IPS-18c (cell line): ENCODE measurements at regions not wholly inside any gene's neighbourhood (a gene's known extent, or its start where the extent isn't known, plus 50 kb on each side); places are given as distances from the start of the nearest gene placed in this dataset.
"Not testable (repeated sequence)": the region's sequence is repeated elsewhere in the genome, so short reads cannot be mapped to it uniquely, and the experiment has no call there.

ENCODE experiments used
- H3K4me3 ChIP-seq: 2 replicates; pipeline ENCODE4 v1.7.0; 2013; ENCODE audit warnings: low read depth, mild to moderate bottlenecking, low read length, moderate library complexity; ENCODE audit not compliant: insufficient read depth
- H3K9me3 ChIP-seq: one replicate; pipeline ENCODE4 v1.6.1; 2013; ENCODE audit warnings: mild to moderate bottlenecking, low read length, moderate library complexity; ENCODE audit not compliant: control insufficient read depth, insufficient read depth

DNA sequence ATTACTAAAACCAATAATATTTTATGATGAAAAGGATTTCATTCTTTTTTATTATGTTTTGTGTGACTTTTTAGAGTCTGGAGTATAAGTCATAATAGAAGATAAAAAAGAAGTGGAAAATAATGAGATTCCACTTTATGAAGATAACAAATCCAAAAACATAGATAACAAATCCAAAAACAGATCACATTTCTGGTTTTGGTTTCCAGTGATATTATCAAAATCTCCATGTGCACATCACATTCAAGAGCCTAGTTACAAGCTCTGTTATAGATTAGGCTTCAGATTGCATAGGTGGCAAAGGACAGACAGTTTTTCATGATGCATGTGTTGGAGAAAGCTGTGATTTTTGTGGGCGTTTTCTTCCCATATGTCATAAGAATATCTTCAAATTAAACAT is 648.2 kb downstream of the STK39 start:
- H3K9me3 ChIP-seq, result no peaks in the 10 kb centered on the region
- H3K4me3 ChIP-seq, result no peak overlapping the region

GRCh38 chr2:167595839-167596471 is 651.4 kb downstream of the STK39 start:
- Histone ChIP-seq H3K4me3 (no peak overlapping the region), H3K9me3 (no peaks in the 10 kb centered on the region)

- no peak overlapping the region for H3K4me3 ChIP-seq
Measured at GRCh38 chr2:167595021-167595420, 652.4 kb downstream of the STK39 start.

DNA sequence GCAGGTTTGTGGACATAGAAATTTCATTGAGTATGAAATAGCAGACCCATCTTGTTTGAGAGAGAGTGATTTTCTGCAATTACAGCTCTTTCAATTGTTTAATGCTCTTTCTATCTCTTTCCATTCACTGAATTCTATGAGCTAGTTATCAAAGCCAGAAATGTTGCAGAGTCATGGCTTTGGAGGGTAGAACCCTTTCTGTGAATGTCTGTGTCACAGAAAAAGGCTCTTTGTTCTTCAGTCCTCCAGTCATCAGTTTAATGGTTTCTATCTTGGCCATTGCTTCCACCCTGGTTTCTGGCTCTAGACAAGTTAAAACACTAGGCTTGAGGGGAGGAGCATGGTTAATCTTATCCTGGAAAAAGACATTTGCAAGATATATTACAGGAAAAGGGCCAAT is 655.0 kb downstream of the STK39 start:
- no peaks in the 10 kb centered on the region for H3K9me3 ChIP-seq

More at GRCh38 chr2:167595021-167595420, 652.4 kb downstream of the STK39 start:
- H3K9me3 ChIP-seq, result no peaks in the 10 kb centered on the region

DNA sequence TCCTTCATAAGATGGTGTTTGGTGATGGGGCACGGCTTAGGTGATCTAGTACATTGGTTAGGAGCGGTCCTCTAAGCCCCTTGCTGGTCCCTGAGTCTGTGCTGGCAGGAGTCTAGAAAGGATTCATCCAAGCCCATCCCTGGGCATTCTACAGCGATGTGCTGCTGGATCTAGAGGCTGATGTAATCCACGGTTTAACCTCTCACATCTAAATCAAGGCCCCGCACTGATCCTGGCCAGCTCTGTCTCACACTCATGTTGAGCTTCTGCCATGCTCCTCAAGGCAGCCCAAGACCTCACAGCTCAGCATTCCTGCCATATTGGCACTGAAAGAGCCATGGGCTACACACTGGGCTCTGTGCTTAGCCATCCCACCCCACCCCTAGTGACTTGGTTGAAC is 664.8 kb downstream of the STK39 start:
- no peaks in the 10 kb centered on the region for H3K9me3 ChIP-seq
- no peak overlapping the region; the same call in 1 of the 2 replicates for H3K4me3 ChIP-seq

More for the DNA sequence above, 655.0 kb downstream of the STK39 start:
- no peak overlapping the region for H3K4me3 ChIP-seq

DNA sequence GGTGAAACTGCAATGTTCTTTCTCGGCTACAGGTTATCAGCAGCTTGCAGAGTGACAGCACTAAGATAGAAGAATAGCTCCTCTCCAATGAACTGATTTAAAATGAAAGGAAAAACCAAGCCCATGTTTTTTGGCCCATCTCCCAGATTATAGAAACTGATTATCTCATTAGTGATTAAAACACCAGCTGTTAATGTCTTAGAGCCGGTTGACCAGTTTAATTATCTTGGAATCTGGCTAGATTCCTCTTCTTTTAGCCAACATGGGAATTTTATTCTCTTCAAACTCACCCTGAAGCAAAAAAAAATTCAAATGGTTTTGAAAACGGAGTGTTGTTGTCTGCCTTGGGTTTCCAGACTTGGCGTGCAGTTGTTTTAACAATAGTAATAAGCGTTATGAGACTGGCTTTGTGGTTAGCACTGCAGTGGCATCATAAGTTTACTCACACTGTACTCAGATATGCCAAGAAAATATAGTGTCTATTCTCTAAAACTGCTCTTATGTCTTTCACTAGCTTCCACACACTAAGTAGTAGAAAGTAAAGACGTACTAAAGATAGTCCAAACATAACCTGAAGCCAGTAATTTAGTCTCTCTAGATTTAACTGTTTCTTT is 665.3 kb downstream of the STK39 start:
- no peak overlapping the region for H3K4me3 ChIP-seq
- H3K9me3 ChIP-seq, result no peaks in the 10 kb centered on the region

DNA sequence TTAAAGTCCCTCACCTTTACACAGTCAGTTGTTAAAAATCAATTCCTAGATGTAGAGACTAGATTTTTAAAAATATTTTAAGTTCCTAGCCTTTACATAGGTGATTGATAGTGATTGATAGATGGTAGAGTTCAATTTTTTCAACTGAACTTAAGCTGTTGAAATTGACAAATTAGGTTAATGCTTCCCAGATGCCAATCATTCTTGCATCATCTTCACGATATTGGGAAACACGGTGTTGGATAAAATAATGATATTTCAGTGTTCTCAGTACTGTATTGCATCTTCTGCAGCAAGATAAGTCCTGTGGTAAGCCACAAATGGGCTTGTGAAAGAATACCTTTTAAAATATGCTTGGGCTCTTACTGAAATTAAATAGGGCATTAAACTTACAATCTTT is 667.6 kb downstream of the STK39 start:
- Histone ChIP-seq H3K4me3 (no peak overlapping the region), H3K9me3 (no peaks in the 10 kb centered on the region)

GRCh38 chr2:167575276-167575675 is 672.1 kb downstream of the STK39 start:
- Histone ChIP-seq H3K9me3 (no peaks in the 10 kb centered on the region), H3K4me3 (no peak overlapping the region)

DNA sequence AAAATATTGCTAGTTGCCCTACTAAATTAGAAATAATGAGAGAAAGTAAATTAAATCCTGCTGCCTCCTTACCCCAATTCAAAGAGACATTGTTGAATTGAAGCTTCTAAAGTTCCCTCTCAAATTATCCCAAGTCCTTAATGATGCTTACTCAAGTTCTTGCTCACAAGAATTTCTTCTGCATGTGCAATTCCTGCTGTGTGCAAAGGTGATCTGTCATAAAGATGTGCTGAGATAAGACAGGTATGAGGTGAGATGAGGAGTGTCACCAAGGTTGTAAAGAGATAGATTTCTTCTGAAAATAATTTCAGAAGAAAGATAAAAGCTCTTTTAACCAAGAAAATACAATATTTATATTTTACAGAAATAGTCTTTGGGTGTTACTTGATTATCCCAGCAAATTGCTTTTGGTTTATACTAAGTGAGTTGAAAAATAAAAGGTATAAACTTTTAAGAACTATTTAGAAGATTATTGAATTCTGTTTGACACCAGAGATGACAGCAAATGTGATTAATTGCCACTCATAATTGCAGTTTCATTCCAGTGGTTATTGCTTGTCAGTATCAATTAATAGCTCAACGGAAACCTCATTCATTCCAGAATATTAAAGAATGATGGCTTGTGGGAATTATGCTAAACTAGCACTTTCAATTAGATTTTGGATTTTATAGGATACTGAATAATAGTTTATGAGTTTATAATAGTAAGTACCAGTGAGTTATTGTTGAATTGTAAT is 674.3 kb downstream of the STK39 start:
- H3K4me3 ChIP-seq, result no peak overlapping the region
- no peaks in the 10 kb centered on the region for H3K9me3 ChIP-seq

DNA sequence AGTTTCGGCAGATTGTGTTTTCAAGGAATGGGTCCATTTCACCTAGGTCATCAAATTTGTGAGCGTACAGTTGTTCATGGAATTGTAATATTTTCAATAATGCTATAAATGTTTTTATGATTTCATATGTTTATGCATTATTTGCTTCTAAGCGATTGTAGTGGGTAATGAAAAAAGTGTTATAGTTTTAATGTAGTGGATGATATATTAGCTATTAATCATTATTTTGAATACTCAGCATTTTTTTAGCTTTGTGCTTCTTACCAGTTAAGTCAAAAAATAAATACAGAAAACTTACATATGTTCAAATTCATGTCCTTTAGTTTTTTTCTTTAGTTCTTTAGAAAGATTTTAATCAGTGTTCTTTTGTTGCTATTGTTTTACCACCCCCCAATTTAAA is 677.0 kb downstream of the STK39 start:
- H3K9me3 ChIP-seq, result no peaks in the 10 kb centered on the region
- H3K4me3 ChIP-seq, result no peak overlapping the region

DNA sequence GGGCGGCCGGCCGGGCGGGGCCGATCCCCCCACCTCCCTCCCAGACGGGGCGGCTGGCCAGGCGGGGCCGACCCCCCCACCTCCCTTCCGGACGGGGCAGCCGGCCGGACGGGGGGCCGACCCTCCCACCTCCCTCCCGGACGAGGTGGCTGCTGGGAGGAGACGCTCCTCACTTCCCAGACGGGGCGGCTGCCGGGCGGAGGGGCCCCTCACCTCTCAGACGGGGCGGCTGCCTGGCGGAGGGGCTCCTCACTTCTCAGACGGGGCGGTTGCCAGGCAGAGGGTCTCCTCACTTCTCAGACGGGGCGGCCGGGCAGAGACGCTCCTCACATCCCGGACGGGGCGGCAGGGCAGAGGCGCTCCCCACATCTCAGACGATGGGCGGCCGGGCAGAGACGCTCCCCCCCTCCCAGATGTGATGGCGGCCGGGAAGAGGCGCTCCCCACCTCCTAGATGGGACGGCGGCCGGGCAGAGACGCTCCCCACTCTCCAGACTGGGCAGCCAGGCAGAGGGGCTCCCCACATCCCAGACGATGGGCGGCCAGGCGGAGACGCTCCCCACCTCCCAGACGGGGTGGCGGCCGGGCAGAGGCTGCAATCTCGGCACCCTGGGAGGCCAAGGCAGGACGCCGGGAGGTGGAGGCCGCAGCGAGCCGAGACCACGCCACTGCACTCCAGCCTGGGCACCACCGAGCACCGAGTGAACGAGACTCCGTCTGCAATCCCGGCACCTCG is 675.8 kb downstream of the XIRP2 start:
- H3K9me3 ChIP-seq, H3K4me3 ChIP-seq: not testable (repeated sequence)

- H3K9me3 ChIP-seq, H3K4me3 ChIP-seq: not testable (repeated sequence)
Measured at GRCh38 chr2:167558272-167558991, 670.2 kb downstream of the XIRP2 start.

GRCh38 chr2:167555098-167555720 is 666.9 kb downstream of the XIRP2 start:
- H3K4me3 ChIP-seq, result no peak overlapping the region
- peaks cover 4% of the 10 kb centered on the region for H3K9me3 ChIP-seq

- no peak overlapping the region for H3K4me3 ChIP-seq
- peaks cover 4% of the 10 kb centered on the region for H3K9me3 ChIP-seq
Measured at GRCh38 chr2:167553635-167554034, 665.4 kb downstream of the XIRP2 start.

GRCh38 chr2:167551416-167551815 is 663.1 kb downstream of the XIRP2 start:
- no peaks in the 10 kb centered on the region for H3K9me3 ChIP-seq

DNA sequence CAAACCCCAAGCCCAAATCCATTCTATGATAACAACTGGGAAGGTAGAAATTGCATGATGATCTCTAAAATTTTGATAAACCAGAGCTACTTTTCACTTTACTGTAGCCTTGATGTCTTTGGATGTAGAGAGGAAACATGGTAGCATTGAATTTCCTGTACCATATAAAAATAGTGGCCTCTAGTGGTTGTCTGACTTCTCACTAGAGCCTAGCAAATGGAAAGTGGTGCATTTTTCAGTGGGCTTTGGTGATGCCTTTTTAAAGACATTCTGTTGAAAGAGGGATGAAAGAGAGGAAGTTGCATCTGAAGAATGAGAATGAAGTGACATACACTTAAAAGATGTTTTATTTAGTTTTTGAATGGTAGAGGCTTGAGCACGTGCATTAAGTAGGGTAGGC is 662.2 kb downstream of the XIRP2 start:
- H3K4me3 ChIP-seq, result no peak overlapping the region
- H3K9me3 ChIP-seq, result no peaks in the 10 kb centered on the region

More at GRCh38 chr2:167551416-167551815, 663.1 kb downstream of the XIRP2 start:
- no peak overlapping the region for H3K4me3 ChIP-seq

- Histone ChIP-seq H3K4me3 (no peak overlapping the region), H3K9me3 (no peaks in the 10 kb centered on the region)
Measured at GRCh38 chr2:167548396-167548795, 660.1 kb downstream of the XIRP2 start.
